Adrenal gland (tissue), 9 donors: ENCODE measurements at regions not wholly inside any gene's neighbourhood (a gene's known extent, or its start where the extent isn't known, plus 50 kb on each side); places are given as distances from the start of the nearest gene placed in this dataset.

Source experiments
- DNase-seq, 7 donors: peaks; one replicate each; pipeline ENCODE4 v3.0.0-alpha.2; 2019 to 2020
- H3K27ac ChIP-seq, 5 donors: fragments of 200-600 bp; sonication (generic) in 4 of 5; 1 replicate in 3 of 5; 2 replicates in 2 of 5; pipeline versions ENCODE4 v1.5.1 to v1.8.0; 2016 to 2020; ENCODE audit warnings: mild to moderate bottlenecking in 1 of 5
- H3K27me3 ChIP-seq: fragments of 200-600 bp; 2 replicates; pipeline ENCODE4 v1.8.0; 2021
- H3K36me3 ChIP-seq, 2 donors: fragments of 200-600 bp; replicated peaks in 1 of 2; 1 replicate in 1 of 2; 2 replicates in 1 of 2; pipeline versions ENCODE4 v1.5.1 to v1.8.0; 2018 to 2022
- H3K4me1 ChIP-seq, 2 donors: fragments of 200-600 bp; replicated peaks in 1 of 2; 1 replicate in 1 of 2; 2 replicates in 1 of 2; pipeline versions ENCODE4 v1.5.1 to v1.8.0; 2018 to 2021
- H3K4me3 ChIP-seq, 4 donors: fragments of 200-600 bp; sonication (generic) in 3 of 4; one replicate each; pipeline ENCODE4 v1.5.1; 2016 to 2018
- H3K9me3 ChIP-seq, 3 donors: fragments of 200-600 bp; sonication (generic) in 1 of 3; replicated peaks in 1 of 3; 1 replicate in 2 of 3; 2 replicates in 1 of 3; pipeline versions ENCODE4 v1.5.1 to v1.8.0; 2016 to 2021
- POLR2A ChIP-seq, 2 donors: fragments of 450-650 bp; IDR thresholded peaks; one replicate each; pipeline ENCODE4 v1.6.1; 2017; ENCODE audit warnings: antibody characterized with exemption in 2 of 2, mild to moderate bottlenecking in 2 of 2, moderate library complexity in 1 of 2
- WGBS, 4 donors: extraction: QIAGEN DNeasy Blood & Tissue Kit in 2 of 4; methylation state at CpG; one replicate each; pipeline versions ENCODE4 v1.1.5 to v1.1.7; 2013 to 2017; 5-methylcytosine and 5-hydroxymethylcytosine counted together
- intact Hi-C, 2 donors: fragments of 100-400 bp; cut with DNase I; formaldehyde crosslinking; loops; one replicate each; pipeline versions ENCODE4 v1.14.1 to v1.15.0; 2022 to 2023
- TF ChIP-seq, protein P1 (sequence below), 6 experiments: fragments of 450-650 bp in 4 of 6; fragments of 200-600 bp in 2 of 6; sonication (generic) in 1 of 6; IDR thresholded peaks; 1 replicate in 5 of 6; 2 replicates in 1 of 6; pipeline versions ENCODE4 v1.5.1 to v1.8.0; 2016 to 2021; ENCODE audit warnings: antibody characterized with exemption in 6 of 6, mild to moderate bottlenecking in 2 of 6, moderate library complexity in 1 of 6
- donor health status: healthy with polysubstance abuse.
- donor health status: Bipolar disorder and iron deficiency.
- donor health status: DM: yes; HTN: yes; CAD: no.
- donor health status: DM: no; HTN: no; CAD: no.
- donor health status: DM: no; HTN: no; CAD: no.

DNA sequence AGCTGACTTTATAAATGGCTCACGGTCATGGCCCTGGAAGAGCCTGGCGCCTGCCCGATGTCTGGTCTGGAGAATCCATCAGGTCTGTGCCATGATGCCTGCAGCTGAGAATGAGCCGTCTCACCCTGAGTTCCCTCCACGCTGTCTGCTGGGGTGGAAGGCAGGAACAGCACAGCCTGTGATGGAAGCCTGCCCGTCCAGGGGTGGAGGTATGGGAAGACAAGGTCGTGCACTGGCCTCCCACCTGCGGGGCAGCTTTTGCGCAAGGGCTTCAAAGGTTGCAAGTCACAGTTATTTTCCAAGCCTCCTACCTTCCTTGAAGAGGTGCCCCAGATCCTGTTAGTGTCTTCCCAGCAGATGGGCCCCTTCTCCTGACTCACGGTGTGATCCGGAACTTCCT is 275.5 kb downstream of the FAM43A start:
- WGBS, 4 donors: 85 to 93% (median 88%) methylated on average over 11 of the region's 11 CpGs
- TF ChIP-seq POLR2A (IDR thresholded peaks at IDR 0.05): no peak
- TF ChIP-seq, protein P1, sequence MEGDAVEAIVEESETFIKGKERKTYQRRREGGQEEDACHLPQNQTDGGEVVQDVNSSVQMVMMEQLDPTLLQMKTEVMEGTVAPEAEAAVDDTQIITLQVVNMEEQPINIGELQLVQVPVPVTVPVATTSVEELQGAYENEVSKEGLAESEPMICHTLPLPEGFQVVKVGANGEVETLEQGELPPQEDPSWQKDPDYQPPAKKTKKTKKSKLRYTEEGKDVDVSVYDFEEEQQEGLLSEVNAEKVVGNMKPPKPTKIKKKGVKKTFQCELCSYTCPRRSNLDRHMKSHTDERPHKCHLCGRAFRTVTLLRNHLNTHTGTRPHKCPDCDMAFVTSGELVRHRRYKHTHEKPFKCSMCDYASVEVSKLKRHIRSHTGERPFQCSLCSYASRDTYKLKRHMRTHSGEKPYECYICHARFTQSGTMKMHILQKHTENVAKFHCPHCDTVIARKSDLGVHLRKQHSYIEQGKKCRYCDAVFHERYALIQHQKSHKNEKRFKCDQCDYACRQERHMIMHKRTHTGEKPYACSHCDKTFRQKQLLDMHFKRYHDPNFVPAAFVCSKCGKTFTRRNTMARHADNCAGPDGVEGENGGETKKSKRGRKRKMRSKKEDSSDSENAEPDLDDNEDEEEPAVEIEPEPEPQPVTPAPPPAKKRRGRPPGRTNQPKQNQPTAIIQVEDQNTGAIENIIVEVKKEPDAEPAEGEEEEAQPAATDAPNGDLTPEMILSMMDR (IDR thresholded peaks at IDR 0.05): no peak
- Histone ChIP-seq H3K9me3 (no peaks in the 10 kb centered on the region), H3K4me1 (no peaks in the 10 kb centered on the region), H3K36me3 (no peaks in the 10 kb centered on the region), H3K27ac (no peak overlapping the region), H3K27me3 (no peaks in the 10 kb centered on the region), H3K4me3 (no peak overlapping the region)
- peak in 1 of 7 donors; percentile 23 for DNase-seq
- intact Hi-C loops: no loop called here

DNA sequence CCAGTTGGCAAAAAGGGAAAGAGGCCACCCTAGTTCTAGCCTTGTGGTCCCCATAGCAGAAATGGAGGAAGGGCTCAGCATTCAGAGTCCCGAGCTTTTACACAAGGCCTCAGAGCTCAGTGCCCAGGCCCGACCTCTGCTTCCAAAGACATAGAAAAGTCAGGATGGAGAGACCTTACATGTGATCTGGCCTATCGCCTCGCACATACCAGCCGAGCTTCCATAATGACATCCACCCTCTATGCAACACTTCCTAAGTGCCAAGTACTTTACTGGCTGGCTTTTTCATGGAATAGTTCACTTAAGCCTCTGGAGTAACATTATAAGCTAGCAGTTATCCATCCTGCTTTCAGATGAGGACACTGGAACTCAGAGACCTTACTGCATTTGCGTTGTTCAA is 275.9 kb downstream of the FAM43A start:
- DNase-seq: no peak
- Histone ChIP-seq H3K27ac (no peak overlapping the region), H3K27me3 (no peaks in the 10 kb centered on the region), H3K4me1 (no peaks in the 10 kb centered on the region), H3K4me3 (no peak overlapping the region), H3K9me3 (no peaks in the 10 kb centered on the region), H3K36me3 (no peaks in the 10 kb centered on the region)
- WGBS, 4 donors: 84 to 94% (median 89%) methylated on average over 6 of the region's 6 CpGs
- intact Hi-C loops: no loop called here
- TF ChIP-seq, protein P1 (IDR thresholded peaks at IDR 0.05): no peak
- TF ChIP-seq POLR2A (IDR thresholded peaks at IDR 0.05): no peak

DNA sequence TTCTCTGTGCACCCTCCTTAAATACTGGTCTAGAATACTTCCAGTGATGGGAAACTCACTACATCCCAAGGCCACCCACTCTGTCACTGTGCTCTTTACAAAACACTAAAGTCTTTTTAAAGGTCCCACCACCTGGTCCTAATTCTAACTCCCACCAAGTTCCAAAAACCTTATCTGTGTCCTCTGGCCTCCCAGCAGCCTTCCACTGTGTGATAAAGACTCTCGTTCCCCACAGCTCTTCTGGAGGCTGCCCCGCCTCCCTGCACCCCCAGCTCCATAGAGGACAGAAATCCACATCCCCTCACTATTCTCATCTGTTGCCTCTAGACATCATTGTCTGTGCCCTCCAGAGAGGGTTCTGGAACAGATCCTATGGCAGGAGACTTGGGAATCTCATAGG is 276.4 kb downstream of the FAM43A start:
- intact Hi-C loops: no loop called here
- Histone ChIP-seq H3K4me1 (no peaks in the 10 kb centered on the region), H3K27me3 (no peaks in the 10 kb centered on the region), H3K36me3 (no peaks in the 10 kb centered on the region), H3K27ac (no peak overlapping the region), H3K4me3 (no peak overlapping the region), H3K9me3 (no peaks in the 10 kb centered on the region)
- TF ChIP-seq, protein P1 (IDR thresholded peaks at IDR 0.05): no peak
- no peak for TF ChIP-seq POLR2A (IDR thresholded peaks at IDR 0.05)
- WGBS, 4 donors: 77 to 89% (median 79%) methylated on average over 2 of the region's 2 CpGs
- DNase-seq: no peak

DNA sequence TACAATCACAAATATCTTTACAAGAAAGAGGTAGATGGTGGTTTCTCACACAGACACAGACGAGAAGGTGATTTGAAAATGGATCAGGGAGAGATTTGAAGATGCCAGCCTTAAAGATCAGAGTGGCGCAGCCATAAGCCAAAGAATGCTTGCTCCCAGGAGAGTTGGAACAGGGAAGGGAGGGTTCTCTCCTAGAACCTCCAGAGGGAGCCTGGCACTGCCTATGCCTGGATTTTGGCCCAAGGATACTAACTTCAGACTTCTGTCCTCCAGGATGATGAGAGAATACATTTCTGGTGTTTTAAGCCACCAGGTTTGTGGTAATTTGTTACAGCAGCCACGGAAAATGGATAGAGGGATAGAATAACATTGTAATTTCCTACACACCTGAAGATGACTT is 279.1 kb downstream of the FAM43A start:
- TF ChIP-seq, protein P1 (IDR thresholded peaks at IDR 0.05): no peak
- no peak for TF ChIP-seq POLR2A (IDR thresholded peaks at IDR 0.05)
- DNase-seq: no peak
- 85 to 94% (median 91%) methylated on average over 3 of the region's 3 CpGs for WGBS, 4 donors

More for the DNA sequence above, 279.1 kb downstream of the FAM43A start:
- intact Hi-C loops: no loop called here
- no peaks in the 10 kb centered on the region for H3K9me3 ChIP-seq
- H3K4me1 ChIP-seq: no peaks in the 10 kb centered on the region
- H3K4me3 ChIP-seq: no peak overlapping the region
- H3K27me3 ChIP-seq: no peaks in the 10 kb centered on the region
- H3K27ac ChIP-seq: no peak overlapping the region
- no peaks in the 10 kb centered on the region for H3K36me3 ChIP-seq
